Osteoblast (primary cell): ENCODE measurements at regions not wholly inside any gene's neighbourhood (a gene's known extent, or its start where the extent isn't known, plus 50 kb on each side); places are given as distances from the start of the nearest gene placed in this dataset.

Experiments
- DNase-seq: peaks from one replicate; pipeline ENCODE4 v3.0.0; 2011; ENCODE audit warnings: low spot score, mixed read lengths; ENCODE audit not compliant: insufficient read length; ENCODE audit errors: missing footprints
- H2AFZ ChIP-seq: 2 replicates; pipeline ENCODE4 v1.6.0; 2011; ENCODE audit warnings: mild to moderate bottlenecking, low read length
- H3K27ac ChIP-seq: 2 replicates; pipeline ENCODE4 v1.5.1; 2011; ENCODE audit warnings: mild to moderate bottlenecking, low read depth, low read length, moderate library complexity
- H3K27me3 ChIP-seq: 2 replicates; pipeline ENCODE4 v1.6.0; 2012; ENCODE audit warnings: mild to moderate bottlenecking, control low read depth, inconsistent platforms, low read length, moderate library complexity; ENCODE audit not compliant: insufficient read depth
- H3K36me3 ChIP-seq: 2 replicates; pipeline ENCODE4 v1.5.1; 2011; ENCODE audit warnings: mild to moderate bottlenecking, low read length, control low read depth, moderate library complexity; ENCODE audit not compliant: insufficient read depth
- H3K4me1 ChIP-seq: 2 replicates; pipeline ENCODE4 v1.5.1; 2011; ENCODE audit warnings: mild to moderate bottlenecking, low read length, control low read depth, moderate library complexity; ENCODE audit not compliant: insufficient read depth
- H3K4me2 ChIP-seq: 2 replicates; pipeline ENCODE4 v1.6.0; 2011; ENCODE audit warnings: mild to moderate bottlenecking, low read length; ENCODE audit not compliant: insufficient read depth
- H3K4me3 ChIP-seq: fragments of 200-600 bp; sonication (generic); 3 replicates; pipeline ENCODE4 v1.5.1; 2012; ENCODE audit warnings: mild to moderate bottlenecking, low read length, inconsistent platforms; ENCODE audit not compliant: insufficient read depth
- H3K79me2 ChIP-seq: 2 replicates; pipeline ENCODE4 v1.6.0; 2012; ENCODE audit warnings: mild to moderate bottlenecking, low read length, control low read depth, inconsistent platforms; ENCODE audit not compliant: insufficient read depth
- H3K9me3 ChIP-seq: 2 replicates; pipeline ENCODE4 v1.5.1; 2011; ENCODE audit warnings: low read depth, low read length, control low read depth
- H4K20me1 ChIP-seq: 2 replicates; pipeline ENCODE4 v1.6.0; 2012; ENCODE audit warnings: mild to moderate bottlenecking, low read length, control low read depth; ENCODE audit not compliant: insufficient read depth
- CTCF ChIP-seq: IDR thresholded peaks from 2 replicates; pipeline ENCODE4 v1.5.1; 2011; ENCODE audit warnings: mild to moderate bottlenecking, low read depth, low read length, moderate library complexity; ENCODE audit errors: extremely low read depth

GRCh38 chr13:84445776-84446175 lies 563.5 kb upstream of the SLITRK1 start:
- no peaks in the 10 kb centered on the region for H3K36me3 ChIP-seq
- no peak overlapping the region for H3K4me2 ChIP-seq
- TF ChIP-seq CTCF: no peak
- H4K20me1 ChIP-seq: no peaks in the 10 kb centered on the region
- no peak overlapping the region for H2AFZ ChIP-seq
- peaks cover 9% of the 10 kb centered on the region for H3K4me1 ChIP-seq
- H3K4me3 ChIP-seq: no peak overlapping the region
- H3K9me3 ChIP-seq: no peaks in the 10 kb centered on the region
- H3K27ac ChIP-seq: no peak overlapping the region
- H3K79me2 ChIP-seq: no peaks in the 10 kb centered on the region
- DNase-seq: peak; percentile 85
- no peaks in the 10 kb centered on the region for H3K27me3 ChIP-seq

- no peak overlapping the region for H3K27ac ChIP-seq
- TF ChIP-seq CTCF: no peak
- DNase-seq: no peak
Measured at GRCh38 chr13:84443463-84443862, 561.2 kb upstream of the SLITRK1 start.

GRCh38 chr13:84439108-84439507 lies 556.8 kb upstream of the SLITRK1 start:
- Histone ChIP-seq H3K36me3 (no peaks in the 10 kb centered on the region), H3K4me2 (no peak overlapping the region), H3K4me3 (no peak overlapping the region), H2AFZ (no peak overlapping the region), H3K4me1 (no peaks in the 10 kb centered on the region), H4K20me1 (no peaks in the 10 kb centered on the region), H3K9me3 (no peaks in the 10 kb centered on the region), H3K27ac (no peak overlapping the region), H3K79me2 (no peaks in the 10 kb centered on the region), H3K27me3 (no peaks in the 10 kb centered on the region)
- DNase-seq: peak; percentile 17
- no peak for TF ChIP-seq CTCF

More at GRCh38 chr13:84443463-84443862, 561.2 kb upstream of the SLITRK1 start:
- Histone ChIP-seq H3K36me3 (no peaks in the 10 kb centered on the region), H3K9me3 (no peaks in the 10 kb centered on the region), H3K4me1 (peaks cover 9% of the 10 kb centered on the region), H3K79me2 (no peaks in the 10 kb centered on the region), H3K4me2 (no peak overlapping the region), H3K27me3 (no peaks in the 10 kb centered on the region), H4K20me1 (no peaks in the 10 kb centered on the region), H3K4me3 (no peak overlapping the region), H2AFZ (no peak overlapping the region)

- Histone ChIP-seq H2AFZ (no peak overlapping the region), H3K27ac (peak overlapping the region; percentile 77)
- no peak for DNase-seq
Measured at GRCh38 chr13:84433024-84433423, 550.8 kb upstream of the SLITRK1 start.

More at GRCh38 chr13:84433024-84433423, 550.8 kb upstream of the SLITRK1 start:
- H3K4me3 ChIP-seq: no peak overlapping the region
- no peaks in the 10 kb centered on the region for H3K9me3 ChIP-seq
- no peak overlapping the region for H3K4me2 ChIP-seq
- peaks cover 37% of the 10 kb centered on the region for H3K4me1 ChIP-seq
- H3K79me2 ChIP-seq: no peaks in the 10 kb centered on the region
- H3K36me3 ChIP-seq: no peaks in the 10 kb centered on the region
- H3K27me3 ChIP-seq: no peaks in the 10 kb centered on the region
- no peaks in the 10 kb centered on the region for H4K20me1 ChIP-seq
- TF ChIP-seq CTCF: no peak
